T47D (cell line): ENCODE measurements at regions not wholly inside any gene's neighbourhood (a gene's known extent, or its start where the extent isn't known, plus 50 kb on each side); places are given as distances from the start of the nearest gene placed in this dataset.

Experiments used
- DNase-seq, 2 experiments: peaks; one replicate each; pipeline versions ENCODE4 v3.0.0 to v3.0.0-alpha.2; 2011 to 2012; ENCODE audit warnings: low read depth in 1 of 2, low spot score in 1 of 2
- JUND ChIP-seq: IDR thresholded peaks from 2 replicates; pipeline ENCODE4 v1.6.1; 2012; ENCODE audit warnings: low read depth
- in situ Hi-C: cut with HindIII; loops from 2 replicates; pipeline ENCODE4 v1.10.0; 2016; ENCODE audit warnings: low sequenced_read_pairs, low pct_unique_long_range_greater_than_20kb

- in situ Hi-C loops: no loop called here
Observed at GRCh38 chr21:15260604-15261003, 195.8 kb upstream of the NRIP1 start.

GRCh38 chr21:15264084-15264665 lies 199.4 kb upstream of the NRIP1 start:
- DNase-seq: no peak
- TF ChIP-seq JUND: no peak
- in situ Hi-C loops: no loop called here

More at GRCh38 chr21:15260604-15261003, 195.8 kb upstream of the NRIP1 start:
- DNase-seq: no peak
- no peak for TF ChIP-seq JUND

- TF ChIP-seq JUND: no peak
- DNase-seq: peak in 1 of 2 experiments; percentile 78
- in situ Hi-C loops: no loop called here
Observed at GRCh38 chr21:15272171-15272570, 207.4 kb upstream of the NRIP1 start.

GRCh38 chr21:15272591-15272990 lies 207.8 kb upstream of the NRIP1 start:
- no peak for DNase-seq
- TF ChIP-seq JUND: no peak
- in situ Hi-C loops: no loop called here

- in situ Hi-C loops: no loop called here
- no peak for DNase-seq
- no peak for TF ChIP-seq JUND
Observed at GRCh38 chr21:15273244-15273643, 208.4 kb upstream of the NRIP1 start.

- no peak for DNase-seq
- TF ChIP-seq JUND: no peak
- in situ Hi-C loops: no loop called here
Observed at GRCh38 chr21:15274701-15275485, 210.1 kb upstream of the NRIP1 start.

- peak in 1 of 2 experiments; percentile 30 for DNase-seq
- TF ChIP-seq JUND: no peak
- in situ Hi-C loops: no loop called here
Observed at GRCh38 chr21:15275615-15276235, 210.9 kb upstream of the NRIP1 start.

GRCh38 chr21:15276243-15276642 lies 211.4 kb upstream of the NRIP1 start:
- no peak for TF ChIP-seq JUND
- DNase-seq: no peak
- in situ Hi-C loops: no loop called here

GRCh38 chr21:15277466-15277865 lies 212.7 kb upstream of the NRIP1 start:
- no peak for DNase-seq
- in situ Hi-C loops: no loop called here
- TF ChIP-seq JUND: no peak

GRCh38 chr21:15278279-15278678 lies 213.5 kb upstream of the NRIP1 start:
- TF ChIP-seq JUND: no peak
- in situ Hi-C loops: no loop called here
- DNase-seq: no peak

GRCh38 chr21:15278851-15279250 lies 214.1 kb upstream of the NRIP1 start:
- in situ Hi-C loops: no loop called here
- no peak for TF ChIP-seq JUND
- DNase-seq: no peak

- no peak for TF ChIP-seq JUND
- no peak for DNase-seq
- in situ Hi-C loops: no loop called here
Observed at GRCh38 chr21:15279482-15279881, 214.7 kb upstream of the NRIP1 start.

- in situ Hi-C loops: no loop called here
- no peak for DNase-seq
- no peak for TF ChIP-seq JUND
Observed at GRCh38 chr21:15281714-15282113, 216.9 kb upstream of the NRIP1 start.
